Kidney epithelial cell (primary cell): ENCODE measurements at regions not wholly inside any gene's neighbourhood (a gene's known extent, or its start where the extent isn't known, plus 50 kb on each side); places are given as distances from the start of the nearest gene placed in this dataset.

Experiments used
- DNase-seq: peaks from one replicate; pipeline ENCODE4 v3.0.0-alpha.2; 2010; ENCODE audit warnings: low read depth
- H3K27me3 ChIP-seq: 2 replicates; pipeline ENCODE4 v1.6.0; 2011; ENCODE audit warnings: low read length; ENCODE audit not compliant: control insufficient read depth, insufficient read depth
- H3K36me3 ChIP-seq: 2 replicates; pipeline ENCODE4 v1.5.1; 2011; ENCODE audit warnings: low read length; ENCODE audit not compliant: control insufficient read depth, insufficient read depth
- H3K4me3 ChIP-seq: 2 replicates; pipeline ENCODE4 v1.5.1; 2011; ENCODE audit warnings: low read depth, mild to moderate bottlenecking, control low read depth, low read length
- TF ChIP-seq, protein P1 (sequence below): IDR thresholded peaks from 2 replicates; pipeline ENCODE4 v1.5.1; 2011; ENCODE audit warnings: mild to moderate bottlenecking, moderate library complexity, low read length, control low read depth, inconsistent platforms; ENCODE audit not compliant: insufficient read depth, poor library complexity, severe bottlenecking

DNA sequence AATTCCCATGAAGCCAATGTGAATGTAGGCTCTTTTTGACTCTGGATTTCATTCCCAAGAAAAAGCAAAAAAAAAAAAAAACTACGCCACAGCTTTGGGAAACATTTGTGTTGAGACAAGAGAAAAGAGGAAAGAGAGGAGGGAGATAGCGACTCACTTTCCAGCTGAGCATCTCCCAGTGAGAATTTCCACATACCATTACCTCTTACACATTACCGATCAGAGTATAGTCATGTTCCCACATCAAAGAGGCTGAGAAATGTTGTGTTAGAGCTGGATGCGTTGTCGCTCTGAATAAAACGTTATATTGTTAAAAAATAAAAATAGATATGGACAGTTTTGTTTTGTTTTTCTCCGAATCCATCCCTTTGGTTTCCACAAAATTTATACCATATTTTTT lies 1019.3 kb upstream of the ADGRB3 start:
- DNase-seq, result no peak

DNA sequence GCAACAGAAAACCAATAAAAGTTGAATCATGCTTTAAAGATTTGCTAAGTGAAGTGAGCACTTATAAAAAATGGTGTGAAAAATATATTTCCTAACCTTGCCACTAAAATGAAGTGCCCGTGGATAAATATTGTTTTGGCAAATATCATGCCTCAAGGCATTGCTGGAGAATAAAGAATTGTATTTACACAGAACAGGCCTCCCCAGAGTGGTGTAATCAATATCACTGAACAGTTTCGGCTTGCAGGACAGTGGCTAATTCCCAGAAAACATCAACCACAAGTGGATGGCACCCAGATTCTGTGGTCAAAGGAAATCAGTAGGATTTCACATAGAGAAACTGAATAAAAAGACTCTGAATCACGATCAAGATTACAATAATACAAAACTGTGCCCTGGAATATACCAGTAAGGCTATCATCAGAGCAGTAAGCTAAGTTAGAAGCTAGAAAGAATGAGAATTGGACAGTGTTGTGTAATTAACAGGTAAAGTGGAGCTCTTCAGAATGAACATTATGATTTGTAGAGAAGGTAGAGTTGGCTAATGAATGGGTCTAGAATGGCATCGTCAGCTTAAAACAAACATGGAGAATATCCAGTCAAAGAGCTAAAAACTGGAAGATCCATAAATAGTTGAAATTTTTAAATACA lies 1026.9 kb upstream of the ADGRB3 start:
- Histone ChIP-seq H3K27me3 (no peaks in the 10 kb centered on the region), H3K4me3 (no peak overlapping the region), H3K36me3 (no peaks in the 10 kb centered on the region)
- TF ChIP-seq, protein P1, sequence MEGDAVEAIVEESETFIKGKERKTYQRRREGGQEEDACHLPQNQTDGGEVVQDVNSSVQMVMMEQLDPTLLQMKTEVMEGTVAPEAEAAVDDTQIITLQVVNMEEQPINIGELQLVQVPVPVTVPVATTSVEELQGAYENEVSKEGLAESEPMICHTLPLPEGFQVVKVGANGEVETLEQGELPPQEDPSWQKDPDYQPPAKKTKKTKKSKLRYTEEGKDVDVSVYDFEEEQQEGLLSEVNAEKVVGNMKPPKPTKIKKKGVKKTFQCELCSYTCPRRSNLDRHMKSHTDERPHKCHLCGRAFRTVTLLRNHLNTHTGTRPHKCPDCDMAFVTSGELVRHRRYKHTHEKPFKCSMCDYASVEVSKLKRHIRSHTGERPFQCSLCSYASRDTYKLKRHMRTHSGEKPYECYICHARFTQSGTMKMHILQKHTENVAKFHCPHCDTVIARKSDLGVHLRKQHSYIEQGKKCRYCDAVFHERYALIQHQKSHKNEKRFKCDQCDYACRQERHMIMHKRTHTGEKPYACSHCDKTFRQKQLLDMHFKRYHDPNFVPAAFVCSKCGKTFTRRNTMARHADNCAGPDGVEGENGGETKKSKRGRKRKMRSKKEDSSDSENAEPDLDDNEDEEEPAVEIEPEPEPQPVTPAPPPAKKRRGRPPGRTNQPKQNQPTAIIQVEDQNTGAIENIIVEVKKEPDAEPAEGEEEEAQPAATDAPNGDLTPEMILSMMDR, result no peak
- no peak for DNase-seq

More for the DNA sequence above, 1019.3 kb upstream of the ADGRB3 start:
- no peaks in the 10 kb centered on the region for H3K36me3 ChIP-seq
- no peak overlapping the region for H3K4me3 ChIP-seq
- H3K27me3 ChIP-seq, result no peaks in the 10 kb centered on the region
- TF ChIP-seq, protein P1, result no peak

DNA sequence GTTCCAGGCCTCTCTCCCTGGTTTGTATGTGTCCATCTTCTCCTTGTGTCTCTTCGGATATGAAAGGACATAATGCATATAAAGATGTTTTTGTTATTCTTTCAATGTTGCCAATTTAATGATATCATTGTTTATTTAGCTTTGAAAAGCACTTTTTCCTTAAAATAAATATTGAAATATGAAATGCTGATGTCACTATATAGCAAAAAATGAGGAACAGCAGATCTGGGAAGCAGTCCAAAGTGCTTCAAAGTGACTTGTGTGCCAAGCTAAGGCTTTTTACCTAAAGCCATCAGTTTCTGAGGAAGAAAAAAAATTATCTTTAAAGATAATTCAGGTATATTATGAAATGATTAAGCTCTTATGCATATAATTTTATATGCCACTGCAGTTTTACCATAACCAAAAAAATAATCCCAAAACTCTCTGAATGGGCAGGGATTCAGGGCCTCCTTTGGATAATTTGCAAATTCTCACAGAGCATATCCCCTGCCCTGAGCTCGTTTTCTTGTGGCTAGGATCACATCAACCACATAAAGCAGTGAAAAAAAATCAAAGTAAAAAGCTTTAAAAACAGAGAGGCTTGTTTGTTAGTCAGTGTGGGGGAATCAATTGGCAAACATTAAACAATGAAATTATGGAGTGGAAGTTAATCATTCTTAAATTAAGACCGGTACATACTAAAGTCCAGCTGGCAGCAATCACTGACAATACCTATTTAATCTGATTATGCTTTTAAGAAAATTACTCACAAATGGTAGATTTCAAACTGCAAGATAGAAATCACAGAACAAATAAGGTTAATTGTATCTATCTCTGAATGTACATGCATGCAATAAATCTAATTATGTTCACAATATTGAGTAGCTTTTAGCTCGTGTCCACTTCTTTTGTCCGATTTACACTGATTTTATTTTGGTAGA lies 1027.9 kb upstream of the ADGRB3 start:
- H3K36me3 ChIP-seq, result no peaks in the 10 kb centered on the region
- TF ChIP-seq, protein P1, result no peak

DNA sequence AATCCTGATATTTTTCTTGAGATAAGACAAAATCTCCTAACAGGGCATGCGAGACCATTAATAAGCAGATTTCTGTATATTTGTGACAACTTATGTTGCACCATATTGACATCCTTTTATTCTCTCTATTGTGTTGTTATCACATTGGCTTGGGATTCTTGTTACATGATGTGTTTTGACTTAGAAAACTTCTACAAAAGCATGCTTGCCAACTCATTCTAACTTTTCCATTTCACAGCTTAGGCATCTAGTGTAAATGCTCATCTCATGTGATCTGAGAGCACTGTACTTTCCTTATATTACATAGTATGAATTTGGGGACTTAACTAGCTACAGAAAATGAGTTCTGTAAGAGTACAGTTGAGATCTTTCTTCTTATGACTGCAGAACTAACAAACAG lies 1040.7 kb upstream of the ADGRB3 start:
- Histone ChIP-seq H3K27me3 (no peaks in the 10 kb centered on the region), H3K4me3 (no peak overlapping the region), H3K36me3 (no peaks in the 10 kb centered on the region)
- no peak for DNase-seq
- TF ChIP-seq, protein P1, result no peak

More for the DNA sequence above, 1027.9 kb upstream of the ADGRB3 start:
- Histone ChIP-seq H3K4me3 (no peak overlapping the region), H3K27me3 (no peaks in the 10 kb centered on the region)
- no peak for DNase-seq

DNA sequence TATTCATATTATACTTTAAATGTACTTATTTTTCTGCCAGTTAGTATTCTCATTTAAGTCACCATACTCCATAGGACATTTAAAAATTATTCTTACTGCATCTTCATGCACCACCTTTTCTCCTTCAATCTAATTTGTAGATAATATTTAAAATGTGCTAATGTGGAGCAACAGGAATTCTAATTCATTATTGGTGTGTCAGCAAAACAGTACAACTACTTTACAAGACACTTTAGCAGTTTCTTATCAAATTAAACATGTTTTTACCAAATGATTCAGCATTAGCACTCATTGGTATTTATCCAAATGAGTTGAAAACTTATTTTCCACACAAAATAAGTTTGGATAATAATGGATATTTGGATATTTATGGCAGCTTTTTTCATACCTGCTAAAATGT lies 1041.8 kb upstream of the ADGRB3 start:
- Histone ChIP-seq H3K36me3 (no peaks in the 10 kb centered on the region), H3K4me3 (no peak overlapping the region), H3K27me3 (no peaks in the 10 kb centered on the region)
- DNase-seq, result no peak
- TF ChIP-seq, protein P1, result no peak
